Left lung (tissue), 4 donors: ENCODE measurements at regions not wholly inside any gene's neighbourhood (a gene's known extent, or its start where the extent isn't known, plus 50 kb on each side); places are given as distances from the start of the nearest gene placed in this dataset.

Source experiments
- ATAC-seq: fragments of 200-7000 bp; cut with Tn5 transposase; one replicate; pipeline ENCODE4 v1.9.1; 2020; ENCODE audit warnings: moderate library complexity
- DNase-seq, 4 donors: peaks; one replicate each; pipeline ENCODE4 v3.0.0-alpha.2; 2013 to 2020
- H3K27ac ChIP-seq, 2 donors: fragments of 200-600 bp; sonication (generic) in 1 of 2; one replicate each; pipeline versions ENCODE4 v1.5.0 to v1.8.0; 2020 to 2021
- H3K27me3 ChIP-seq, 2 donors: fragments of 200-600 bp; sonication (generic) in 1 of 2; one replicate each; pipeline versions ENCODE4 v1.5.0 to v1.8.0; 2020 to 2021
- H3K36me3 ChIP-seq, 2 donors: fragments of 200-600 bp; sonication (generic) in 1 of 2; one replicate each; pipeline versions ENCODE4 v1.5.0 to v1.8.0; 2020 to 2021
- H3K4me1 ChIP-seq, 2 donors: fragments of 200-600 bp; one replicate each; pipeline ENCODE4 v1.8.0; 2021
- H3K4me3 ChIP-seq, 2 donors: fragments of 200-600 bp; sonication (generic) in 1 of 2; one replicate each; pipeline versions ENCODE4 v1.5.0 to v1.8.0; 2020 to 2021; ENCODE audit warnings: mild to moderate bottlenecking in 1 of 2
- H3K9me3 ChIP-seq, 2 donors: fragments of 200-600 bp; sonication (generic) in 1 of 2; one replicate each; pipeline versions ENCODE4 v1.5.0 to v1.8.0; 2020 to 2021
- CTCF ChIP-seq, 2 donors: fragments of 200-600 bp; sonication (generic) in 1 of 2; IDR thresholded peaks; one replicate each; pipeline versions ENCODE4 v1.5.0 to v1.8.0; 2021; ENCODE audit warnings: antibody characterized with exemption in 2 of 2
- intact Hi-C, 2 donors: fragments of 100-400 bp; cut with DNase I; formaldehyde crosslinking; loops; one replicate each; pipeline versions ENCODE4 v1.11.2 to v1.14.2; 2022
- donor health status: DM: no; HTN: yes; CAD: no.
- donor health status: DM: no; HTN: no; CAD: no.

- H3K4me3 ChIP-seq, result no peak overlapping the region
- H3K36me3 ChIP-seq, result no peaks in the 10 kb centered on the region
- no peaks in the 10 kb centered on the region for H3K9me3 ChIP-seq
- ATAC-seq (no peak), DNase-seq (no peak)
- no peaks in the 10 kb centered on the region for H3K27me3 ChIP-seq
- no peaks in the 10 kb centered on the region for H3K4me1 ChIP-seq
- intact Hi-C loops, result no loop called here
- TF ChIP-seq CTCF (IDR thresholded peaks at IDR 0.05), result no peak
- H3K27ac ChIP-seq, result no peak overlapping the region
Observed at GRCh38 chr3:159348431-159348830, 546.6 kb downstream of the MFSD1 start.

GRCh38 chr3:159356606-159357005 lies 554.8 kb downstream of the MFSD1 start:
- no peak for ATAC-seq
- no peak overlapping the region for H3K4me3 ChIP-seq
- H3K9me3 ChIP-seq, result no peaks in the 10 kb centered on the region
- H3K4me1 ChIP-seq, result no peaks in the 10 kb centered on the region
- H3K27ac ChIP-seq, result no peak overlapping the region
- no peaks in the 10 kb centered on the region for H3K36me3 ChIP-seq
- intact Hi-C loops, result no loop called here
- no peak for DNase-seq
- no peaks in the 10 kb centered on the region for H3K27me3 ChIP-seq
- no peak for TF ChIP-seq CTCF (IDR thresholded peaks at IDR 0.05)

GRCh38 chr3:159364511-159364910 lies 562.7 kb downstream of the MFSD1 start:
- no peak overlapping the region for H3K27ac ChIP-seq
- DNase-seq (no peak), ATAC-seq (no peak)
- TF ChIP-seq CTCF (IDR thresholded peaks at IDR 0.05), result no peak
- no peaks in the 10 kb centered on the region for H3K36me3 ChIP-seq
- no peaks in the 10 kb centered on the region for H3K27me3 ChIP-seq
- intact Hi-C loops, result no loop called here
- H3K9me3 ChIP-seq, result no peaks in the 10 kb centered on the region
- no peak overlapping the region for H3K4me3 ChIP-seq
- H3K4me1 ChIP-seq, result no peaks in the 10 kb centered on the region

- intact Hi-C loops, result no loop called here
- H3K4me3 ChIP-seq, result no peak overlapping the region
- TF ChIP-seq CTCF (IDR thresholded peaks at IDR 0.05), result no peak
- H3K36me3 ChIP-seq, result no peaks in the 10 kb centered on the region
- DNase-seq (no peak), ATAC-seq (no peak)
- no peak overlapping the region for H3K27ac ChIP-seq
- no peaks in the 10 kb centered on the region for H3K9me3 ChIP-seq
- no peaks in the 10 kb centered on the region for H3K4me1 ChIP-seq
- H3K27me3 ChIP-seq, result no peaks in the 10 kb centered on the region
Observed at GRCh38 chr3:159366476-159366875, 564.6 kb downstream of the MFSD1 start.

- no peak overlapping the region for H3K27ac ChIP-seq
- intact Hi-C loops, result no loop called here
- no peaks in the 10 kb centered on the region for H3K36me3 ChIP-seq
- no peaks in the 10 kb centered on the region for H3K9me3 ChIP-seq
- no peaks in the 10 kb centered on the region for H3K27me3 ChIP-seq
- H3K4me1 ChIP-seq, result no peaks in the 10 kb centered on the region
- DNase-seq, result no peak
- H3K4me3 ChIP-seq, result no peak overlapping the region
- TF ChIP-seq CTCF (IDR thresholded peaks at IDR 0.05), result no peak
- no peak for ATAC-seq
Observed at GRCh38 chr3:159371961-159372360, 570.1 kb downstream of the MFSD1 start.
